ENCODE measurements at regions not wholly inside any gene's neighbourhood (a gene's known extent, or its start where the extent isn't known, plus 50 kb on each side); places are given as distances from the start of the nearest gene placed in this dataset.

DNA sequence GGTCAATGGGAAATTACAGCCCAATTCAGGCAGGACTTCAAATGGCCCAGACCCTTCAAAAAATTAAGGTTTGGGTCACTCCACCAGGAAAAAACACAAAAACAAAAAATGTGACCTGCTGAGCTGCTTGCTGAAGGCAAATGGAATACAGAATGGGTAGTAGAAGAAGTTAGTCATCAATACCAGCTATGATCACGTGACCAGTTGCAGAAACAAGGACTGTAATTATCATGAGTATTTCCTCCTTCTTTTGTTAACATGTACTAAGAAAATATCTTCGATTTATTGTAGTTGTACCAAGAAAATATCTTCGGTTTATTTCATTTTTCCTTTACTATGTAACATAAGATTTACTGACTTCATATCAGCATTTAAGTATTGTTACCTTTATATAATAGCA, 1183.6 kb downstream of the CDH8 start:
- in situ Hi-C loops (cut with HindIII; ENCODE audit: extremely low pct_ligation_motif_present, low pct_unique_long_range_greater_than_20kb) (no loop called here), intact Hi-C loops (cut with micrococcal nuclease; ENCODE audit: unreplicated experiment) (no loop called here)
- H3K79me2 ChIP-seq (ENCODE audit: insufficient read depth, low read length): no peaks in the 10 kb centered on the region
- H3K9ac ChIP-seq (ENCODE audit: insufficient read depth, low read depth, low read length): no peak overlapping the region
- FAIRE-seq: no peak
- ATAC-seq: no peak
- H3K9me3 ChIP-seq (ENCODE audit: low read length): peaks cover 90% of the 10 kb centered on the region
- BruUV-seq (replicated peaks): no TSS peak
- no peaks in the 10 kb centered on the region for H3K27me3 ChIP-seq (ENCODE audit: control insufficient read depth in 1 of 2, insufficient read depth in 2 of 2, low read length in 2 of 2)
- no peaks in the 10 kb centered on the region for H4K20me1 ChIP-seq (ENCODE audit: insufficient read depth, low read length)
- CTCF ChIA-PET (ENCODE audit: low intra/inter-chr PET ratio, low total read pairs): no interaction called here
- no peak overlapping the region for H3K27ac ChIP-seq (ENCODE audit: extremely low read length, insufficient read depth, low read length)
- POLR2A ChIA-PET: no interaction called here
- TF ChIP-seq, protein P1, sequence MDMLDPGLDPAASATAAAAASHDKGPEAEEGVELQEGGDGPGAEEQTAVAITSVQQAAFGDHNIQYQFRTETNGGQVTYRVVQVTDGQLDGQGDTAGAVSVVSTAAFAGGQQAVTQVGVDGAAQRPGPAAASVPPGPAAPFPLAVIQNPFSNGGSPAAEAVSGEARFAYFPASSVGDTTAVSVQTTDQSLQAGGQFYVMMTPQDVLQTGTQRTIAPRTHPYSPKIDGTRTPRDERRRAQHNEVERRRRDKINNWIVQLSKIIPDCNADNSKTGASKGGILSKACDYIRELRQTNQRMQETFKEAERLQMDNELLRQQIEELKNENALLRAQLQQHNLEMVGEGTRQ (IDR thresholded peaks at IDR 0.05; ENCODE audit: low read depth, low read length): peak; percentile 69
- TF ChIP-seq, protein P1 (CRISPR knock-in tag; IDR thresholded peaks at IDR 0.05; ENCODE audit: borderline replicate concordance): no peak
- TF ChIP-seq ZNF256 (CRISPR knock-in tag; conservative IDR thresholded peaks at IDR 0.05) (no peak), RAD51 (IDR thresholded peaks at IDR 0.05; ENCODE audit: borderline replicate concordance) (peak; percentile 89)
- no peak for DNase-seq (ENCODE audit: low spot score)
- H3K4me3 ChIP-seq (replicated peaks in 1 of 3; ENCODE audit: insufficient read depth in 1 of 3, low read depth in 2 of 3, low read length in 3 of 3): no peak overlapping the region
- under 1% methylated on average over 3 of the region's 3 CpGs for WGBS (ENCODE audit: low lambda C conversion rate)
- H3K4me2 ChIP-seq (ENCODE audit: low read depth, low read length): no peak overlapping the region
- H3K36me3 ChIP-seq (replicated peaks in 1 of 2; ENCODE audit: control insufficient read depth in 1 of 2, insufficient read depth in 2 of 2, low read length in 2 of 2): no peaks in the 10 kb centered on the region
- H3K4me1 ChIP-seq (ENCODE audit: insufficient read depth, low read length): no peaks in the 10 kb centered on the region
- H2AFZ ChIP-seq (ENCODE audit: low read length): no peak overlapping the region

GRCh38 chr16:60821661-60822060, 1214.6 kb downstream of the CDH8 start:
- TF ChIP-seq, protein P2, sequence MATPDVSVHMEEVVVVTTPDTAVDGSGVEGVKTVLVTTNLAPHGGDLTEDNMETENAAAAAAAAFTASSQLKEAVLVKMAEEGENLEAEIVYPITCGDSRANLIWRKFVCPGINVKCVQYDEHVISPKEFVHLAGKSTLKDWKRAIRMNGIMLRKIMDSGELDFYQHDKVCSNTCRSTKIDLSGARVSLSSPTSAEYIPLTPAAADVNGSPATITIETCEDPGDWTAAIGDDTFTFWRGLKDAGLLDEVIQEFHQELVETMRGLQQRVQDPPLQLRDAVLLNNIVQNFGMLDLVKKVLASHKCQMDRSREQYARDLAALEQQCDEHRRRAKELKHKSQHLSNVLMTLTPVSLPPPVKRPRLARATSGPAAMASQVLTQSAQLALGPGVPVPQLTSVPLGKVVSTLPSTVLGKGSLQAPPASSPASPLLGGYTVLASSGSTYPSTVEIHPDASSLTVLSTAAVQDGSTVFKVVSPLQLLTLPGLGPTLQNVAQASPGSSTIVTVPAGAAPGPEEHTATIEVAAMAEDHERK (CRISPR knock-in tag; IDR thresholded peaks at IDR 0.05; ENCODE audit: low read depth): no peak
- TF ChIP-seq ZNF747 (CRISPR knock-in tag; IDR thresholded peaks at IDR 0.05; ENCODE audit: borderline replicate concordance): no peak
- TF ChIP-seq ZNF775 (CRISPR knock-in tag; IDR thresholded peaks at IDR 0.05; ENCODE audit: borderline replicate concordance): no peak
- TF ChIP-seq MAX (IDR thresholded peaks at IDR 0.05): no peak
- TF ChIP-seq ZSCAN22 (CRISPR knock-in tag; IDR thresholded peaks at IDR 0.05): no peak
- no peak for TF ChIP-seq ZNF709 (CRISPR knock-in tag; IDR thresholded peaks at IDR 0.05)
- no peak for TF ChIP-seq KLF12 (CRISPR knock-in tag; IDR thresholded peaks at IDR 0.05; ENCODE audit: borderline replicate concordance)
- no peak for TF ChIP-seq HDAC1 (CRISPR knock-in tag; IDR thresholded peaks at IDR 0.05)
- Histone ChIP-seq H3K79me2 (ENCODE audit: insufficient read depth, low read length) (no peaks in the 10 kb centered on the region), H2AFZ (ENCODE audit: low read length) (no peak overlapping the region), H3K4me2 (ENCODE audit: low read depth, low read length) (no peak overlapping the region), H4K20me1 (ENCODE audit: insufficient read depth, low read length) (no peaks in the 10 kb centered on the region), H3K9ac (ENCODE audit: insufficient read depth, low read depth, low read length) (no peak overlapping the region), H3K4me1 (ENCODE audit: insufficient read depth, low read length) (no peaks in the 10 kb centered on the region), H3K36me3 (replicated peaks in 1 of 2; ENCODE audit: control insufficient read depth in 1 of 2, insufficient read depth in 2 of 2, low read length in 2 of 2) (no peaks in the 10 kb centered on the region), H3K27me3 (ENCODE audit: control insufficient read depth in 1 of 2, insufficient read depth in 2 of 2, low read length in 2 of 2) (no peaks in the 10 kb centered on the region), H3K27ac (ENCODE audit: extremely low read length, insufficient read depth, low read length) (no peak overlapping the region), H3K4me3 (replicated peaks in 1 of 3; ENCODE audit: insufficient read depth in 1 of 3, low read depth in 2 of 3, low read length in 3 of 3) (no peak overlapping the region), H3K9me3 (ENCODE audit: low read length) (peaks cover 84% of the 10 kb centered on the region)
- ChIA-PET POLR2A (no interaction called here), CTCF (ENCODE audit: low intra/inter-chr PET ratio, low total read pairs) (no interaction called here)
- no peak for ATAC-seq
- intact Hi-C loops (cut with micrococcal nuclease; ENCODE audit: unreplicated experiment) (no loop called here), in situ Hi-C loops (cut with HindIII; ENCODE audit: extremely low pct_ligation_motif_present, low pct_unique_long_range_greater_than_20kb) (no loop called here)
- no peak for FAIRE-seq
- DNase-seq (ENCODE audit: low spot score): no peak
- WGBS (ENCODE audit: low lambda C conversion rate): 5% methylated on average over 2 of the region's 2 CpGs
- BruUV-seq (replicated peaks): no TSS peak

All from HepG2 (cell line).